ENCODE measurements at regions not wholly inside any gene's neighbourhood (a gene's known extent, or its start where the extent isn't known, plus 50 kb on each side); places are given as distances from the start of the nearest gene placed in this dataset.

DNA sequence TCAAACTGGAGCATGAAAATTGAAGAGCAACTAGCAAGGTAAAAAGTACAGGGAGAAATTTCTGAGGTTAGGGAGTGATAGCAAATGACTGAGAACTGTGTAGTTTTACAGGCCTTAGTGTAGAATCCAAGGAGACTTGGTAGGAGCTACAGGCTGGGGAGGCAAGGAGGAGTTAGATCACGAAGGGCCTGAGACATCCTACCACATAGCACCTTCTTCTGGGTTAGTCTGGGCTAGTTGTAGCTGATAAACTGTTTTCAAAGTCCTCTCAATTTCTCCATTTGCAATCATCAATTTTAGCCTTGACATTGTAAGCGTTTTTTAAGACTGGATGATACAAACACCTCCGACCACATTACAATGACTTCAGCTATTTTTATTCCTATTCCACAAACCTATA, 209.7 kb downstream of the TMEM200A start:
- no peak for DNase-seq (ENCODE audit: low read depth)
- TF ChIP-seq, protein P1, sequence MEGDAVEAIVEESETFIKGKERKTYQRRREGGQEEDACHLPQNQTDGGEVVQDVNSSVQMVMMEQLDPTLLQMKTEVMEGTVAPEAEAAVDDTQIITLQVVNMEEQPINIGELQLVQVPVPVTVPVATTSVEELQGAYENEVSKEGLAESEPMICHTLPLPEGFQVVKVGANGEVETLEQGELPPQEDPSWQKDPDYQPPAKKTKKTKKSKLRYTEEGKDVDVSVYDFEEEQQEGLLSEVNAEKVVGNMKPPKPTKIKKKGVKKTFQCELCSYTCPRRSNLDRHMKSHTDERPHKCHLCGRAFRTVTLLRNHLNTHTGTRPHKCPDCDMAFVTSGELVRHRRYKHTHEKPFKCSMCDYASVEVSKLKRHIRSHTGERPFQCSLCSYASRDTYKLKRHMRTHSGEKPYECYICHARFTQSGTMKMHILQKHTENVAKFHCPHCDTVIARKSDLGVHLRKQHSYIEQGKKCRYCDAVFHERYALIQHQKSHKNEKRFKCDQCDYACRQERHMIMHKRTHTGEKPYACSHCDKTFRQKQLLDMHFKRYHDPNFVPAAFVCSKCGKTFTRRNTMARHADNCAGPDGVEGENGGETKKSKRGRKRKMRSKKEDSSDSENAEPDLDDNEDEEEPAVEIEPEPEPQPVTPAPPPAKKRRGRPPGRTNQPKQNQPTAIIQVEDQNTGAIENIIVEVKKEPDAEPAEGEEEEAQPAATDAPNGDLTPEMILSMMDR (IDR thresholded peaks at IDR 0.05; ENCODE audit: insufficient read depth, low read length, poor library complexity, severe bottlenecking), result no peak
- Histone ChIP-seq H3K4me3 (ENCODE audit: low read depth, low read length) (no peak overlapping the region), H3K27me3 (ENCODE audit: control insufficient read depth, insufficient read depth, low read length) (no peaks in the 10 kb centered on the region), H3K36me3 (ENCODE audit: control insufficient read depth, insufficient read depth, low read length) (no peaks in the 10 kb centered on the region)

DNA sequence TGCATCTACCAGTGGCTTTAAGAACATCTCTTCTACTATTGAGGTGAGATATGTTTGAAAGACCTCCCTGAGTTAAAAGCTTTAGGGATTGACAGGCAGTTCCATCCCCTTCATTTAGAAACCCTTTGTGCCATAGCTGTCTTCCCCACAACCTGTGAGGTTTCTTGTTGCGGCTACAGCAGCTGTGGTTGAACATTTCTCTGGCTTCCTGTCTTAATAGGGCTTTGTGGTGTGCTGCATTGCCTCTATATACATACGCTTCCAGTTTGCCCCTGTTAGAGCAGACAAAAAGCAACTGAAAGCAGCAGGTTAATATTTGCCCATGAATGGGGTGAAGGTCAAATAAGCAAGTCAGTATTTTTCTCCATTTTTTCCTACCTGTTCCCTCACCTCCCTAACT, 210.2 kb downstream of the TMEM200A start:
- DNase-seq (ENCODE audit: low read depth), result no peak
- Histone ChIP-seq H3K27me3 (ENCODE audit: control insufficient read depth, insufficient read depth, low read length) (no peaks in the 10 kb centered on the region), H3K4me3 (ENCODE audit: low read depth, low read length) (no peak overlapping the region), H3K36me3 (ENCODE audit: control insufficient read depth, insufficient read depth, low read length) (no peaks in the 10 kb centered on the region)
- TF ChIP-seq, protein P1 (IDR thresholded peaks at IDR 0.05; ENCODE audit: insufficient read depth, low read length, poor library complexity, severe bottlenecking), result no peak

DNA sequence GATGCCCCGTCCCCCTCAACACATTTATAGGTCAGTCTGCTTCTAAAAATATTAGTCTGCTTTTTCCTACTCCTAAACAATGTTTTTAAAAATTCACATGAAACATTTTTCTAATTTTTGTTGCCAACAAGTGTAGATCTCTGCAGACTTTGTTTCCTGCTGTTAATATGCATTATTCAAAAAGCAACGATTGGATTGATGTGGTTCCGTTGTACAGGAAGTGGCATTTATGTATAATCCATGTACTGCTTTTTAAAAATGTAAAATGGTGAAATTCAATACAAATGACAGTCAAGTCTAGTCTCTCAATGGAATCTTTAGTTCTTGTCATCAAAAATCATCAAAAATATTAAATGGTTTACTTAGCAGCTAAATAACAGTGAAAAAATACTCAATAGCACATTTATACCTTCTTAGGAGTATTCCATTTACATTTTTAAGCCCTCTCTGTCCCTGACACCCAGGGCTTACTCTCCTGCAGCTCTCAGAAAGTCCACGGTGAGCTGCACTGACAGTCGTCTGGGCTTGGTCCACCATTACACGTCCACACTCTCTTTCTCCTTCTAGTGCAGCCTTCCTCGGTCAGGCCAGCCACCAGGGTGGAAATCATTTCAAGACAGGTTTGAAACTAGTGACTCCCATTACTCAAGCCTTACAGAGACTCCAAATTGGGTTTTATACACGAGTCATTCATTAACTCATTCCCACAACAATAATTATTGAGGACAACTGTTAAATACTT, 211.5 kb downstream of the TMEM200A start:
- DNase-seq (ENCODE audit: low read depth), result no peak
- H3K27me3 ChIP-seq (ENCODE audit: control insufficient read depth, insufficient read depth, low read length), result no peaks in the 10 kb centered on the region
- H3K36me3 ChIP-seq (ENCODE audit: control insufficient read depth, insufficient read depth, low read length), result no peaks in the 10 kb centered on the region
- no peak overlapping the region for H3K4me3 ChIP-seq (ENCODE audit: low read depth, low read length)
- TF ChIP-seq, protein P1 (IDR thresholded peaks at IDR 0.05; ENCODE audit: insufficient read depth, low read length, poor library complexity, severe bottlenecking), result no peak

DNA sequence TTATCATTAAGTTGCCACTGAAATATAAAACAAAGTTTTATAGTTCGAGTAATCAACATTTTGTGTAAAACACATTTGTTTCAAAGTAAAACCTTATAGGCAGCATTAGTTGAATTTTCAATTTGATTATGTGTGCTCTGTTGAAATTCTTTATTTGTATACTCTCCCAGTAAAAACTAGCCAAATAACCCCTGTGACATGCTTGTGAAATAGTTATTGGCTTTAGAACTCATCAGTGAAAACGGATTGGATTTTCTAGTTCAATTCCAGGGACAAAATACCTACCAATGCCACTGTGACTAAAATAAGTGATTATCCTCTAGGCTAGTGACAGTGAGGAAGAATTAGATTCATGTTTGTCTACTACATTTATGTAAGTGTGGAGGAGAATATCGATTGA, 212.9 kb downstream of the TMEM200A start:
- Histone ChIP-seq H3K4me3 (ENCODE audit: low read depth, low read length) (no peak overlapping the region), H3K27me3 (ENCODE audit: control insufficient read depth, insufficient read depth, low read length) (no peaks in the 10 kb centered on the region), H3K36me3 (ENCODE audit: control insufficient read depth, insufficient read depth, low read length) (no peaks in the 10 kb centered on the region)
- DNase-seq (ENCODE audit: low read depth), result no peak
- TF ChIP-seq, protein P1 (IDR thresholded peaks at IDR 0.05; ENCODE audit: insufficient read depth, low read length, poor library complexity, severe bottlenecking), result no peak

DNA sequence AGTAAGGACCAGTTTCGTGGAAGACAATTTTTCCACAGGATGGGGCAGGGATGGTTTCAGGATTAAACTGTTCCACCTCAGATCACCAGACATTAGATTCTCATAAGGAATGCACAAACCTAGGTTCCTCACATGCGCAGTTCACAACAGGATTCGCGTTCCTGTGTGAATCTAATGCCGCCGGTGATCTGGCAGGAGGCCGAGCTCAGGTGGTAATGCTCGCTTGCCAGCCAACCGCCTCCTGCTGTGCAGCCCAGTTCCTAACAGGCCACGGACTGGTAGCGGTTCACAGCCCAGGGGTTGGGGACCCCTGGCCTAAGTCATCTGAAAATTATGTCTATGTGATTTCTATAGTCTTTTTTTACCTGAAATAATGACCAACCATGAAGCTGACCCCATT, 217.5 kb downstream of the TMEM200A start:
- TF ChIP-seq, protein P1 (IDR thresholded peaks at IDR 0.05; ENCODE audit: insufficient read depth, low read length, poor library complexity, severe bottlenecking), result no peak
- no peak overlapping the region for H3K4me3 ChIP-seq (ENCODE audit: low read depth, low read length)
- no peaks in the 10 kb centered on the region for H3K27me3 ChIP-seq (ENCODE audit: control insufficient read depth, insufficient read depth, low read length)
- DNase-seq (ENCODE audit: low read depth), result no peak
- no peaks in the 10 kb centered on the region for H3K36me3 ChIP-seq (ENCODE audit: control insufficient read depth, insufficient read depth, low read length)

DNA sequence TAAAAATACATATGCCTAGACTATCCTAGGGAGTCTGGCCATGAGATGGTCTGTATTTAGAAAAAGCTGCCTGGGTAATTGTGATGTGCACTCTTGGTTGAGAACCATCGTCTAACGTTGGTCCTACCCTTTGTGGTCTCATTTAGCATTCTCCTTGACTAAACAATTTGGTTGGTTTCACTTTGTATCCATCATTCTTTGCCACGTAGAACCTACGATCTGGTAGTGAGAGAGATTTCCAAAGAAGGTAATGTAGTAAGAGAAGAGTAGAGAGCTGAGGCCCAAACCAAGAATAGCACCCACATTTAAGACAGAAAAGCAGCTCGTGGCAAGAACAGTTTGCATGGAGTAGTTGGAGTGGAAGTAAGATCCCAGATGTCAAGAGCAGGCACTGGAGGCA, 219.8 kb downstream of the TMEM200A start:
- TF ChIP-seq, protein P1 (IDR thresholded peaks at IDR 0.05; ENCODE audit: insufficient read depth, low read length, poor library complexity, severe bottlenecking), result no peak
- H3K27me3 ChIP-seq (ENCODE audit: control insufficient read depth, insufficient read depth, low read length), result no peaks in the 10 kb centered on the region
- no peaks in the 10 kb centered on the region for H3K36me3 ChIP-seq (ENCODE audit: control insufficient read depth, insufficient read depth, low read length)
- DNase-seq (ENCODE audit: low read depth), result no peak
- H3K4me3 ChIP-seq (ENCODE audit: low read depth, low read length), result no peak overlapping the region

Data from kidney epithelial cell (primary cell).